Smooth muscle cell (in vitro differentiated cells): ENCODE measurements at regions not wholly inside any gene's neighbourhood (a gene's known extent, or its start where the extent isn't known, plus 50 kb on each side); places are given as distances from the start of the nearest gene placed in this dataset.

Source experiments
- DNase-seq: peaks from one replicate; lab custom pipeline; 2025; ENCODE audit not compliant: unreplicated experiment; lab: John Stamatoyannopoulos, UW
- H2AFZ ChIP-seq: fragments of 200-600 bp; sonication (generic); 2 replicates; pipeline ENCODE4 v1.6.0; 2016; ENCODE audit warnings: antibody characterized with exemption, low read depth, mild to moderate bottlenecking
- H3F3A ChIP-seq: fragments of 200-600 bp; sonication (generic); 2 replicates; pipeline ENCODE4 v1.6.0; 2017; ENCODE audit warnings: antibody characterized with exemption, low read depth
- H3K27ac ChIP-seq: fragments of 200-600 bp; sonication (generic); 2 replicates; pipeline ENCODE4 v1.5.1; 2016; ENCODE audit warnings: low read depth, mild to moderate bottlenecking
- H3K27me3 ChIP-seq: fragments of 200-600 bp; sonication (generic); 2 replicates; pipeline ENCODE4 v1.6.1; 2016; ENCODE audit warnings: low read depth, mild to moderate bottlenecking
- H3K36me3 ChIP-seq: fragments of 200-600 bp; sonication (generic); 2 replicates; pipeline ENCODE4 v1.5.1; 2016; ENCODE audit warnings: low read depth
- H3K4me1 ChIP-seq: fragments of 200-600 bp; sonication (generic); 2 replicates; pipeline ENCODE4 v1.5.1; 2016; ENCODE audit warnings: low read depth
- H3K4me2 ChIP-seq: fragments of 200-600 bp; sonication (generic); 2 replicates; pipeline ENCODE4 v1.6.0; 2016; ENCODE audit warnings: mild to moderate bottlenecking
- H3K4me3 ChIP-seq: fragments of 200-600 bp; sonication (generic); 2 replicates; pipeline ENCODE4 v1.5.1; 2016; ENCODE audit warnings: mild to moderate bottlenecking
- H3K79me2 ChIP-seq: fragments of 200-600 bp; sonication (generic); 2 replicates; pipeline ENCODE4 v1.6.0; 2016; ENCODE audit warnings: low read depth, mild to moderate bottlenecking
- H3K9ac ChIP-seq: fragments of 200-600 bp; sonication (generic); 2 replicates; pipeline ENCODE4 v1.6.0; 2016; ENCODE audit warnings: low read depth
- H3K9me3 ChIP-seq: fragments of 200-600 bp; sonication (generic); replicated peaks from 2 replicates; pipeline ENCODE4 v1.5.1; 2016; ENCODE audit warnings: low read depth
- H4K20me1 ChIP-seq: fragments of 200-600 bp; sonication (generic); 2 replicates; pipeline ENCODE4 v1.6.0; 2016; ENCODE audit warnings: low read depth
- CTCF ChIP-seq: fragments of 200-600 bp; sonication (generic); IDR thresholded peaks from 2 replicates; pipeline ENCODE4 v1.5.1; 2017; ENCODE audit warnings: borderline replicate concordance, mild to moderate bottlenecking, antibody characterized with exemption; ENCODE audit not compliant: insufficient read depth, poor library complexity, severe bottlenecking
- WGBS: methylation state at CpG from one replicate; pipeline ENCODE4 v1.1.7; 2016; ENCODE audit warnings: low lambda C conversion rate; 5-methylcytosine and 5-hydroxymethylcytosine counted together

GRCh38 chr19:31092274-31092673 lies 257.0 kb downstream of the TSHZ3 start:
- Histone ChIP-seq H2AFZ (no peak overlapping the region), H3K27ac (no peak overlapping the region), H3K4me2 (no peak overlapping the region), H3K4me3 (no peak overlapping the region), H4K20me1 (no peaks in the 10 kb centered on the region), H3K36me3 (no peaks in the 10 kb centered on the region), H3K4me1 (no peaks in the 10 kb centered on the region), H3K9ac (no peak overlapping the region), H3K27me3 (peaks cover 5% of the 10 kb centered on the region), H3K9me3 (no peaks in the 10 kb centered on the region), H3K79me2 (no peaks in the 10 kb centered on the region), H3F3A (no peaks in the 10 kb centered on the region)
- 87% methylated on average over 11 of the region's 11 CpGs for WGBS
- TF ChIP-seq CTCF = no peak
- no peak for DNase-seq

GRCh38 chr19:31089681-31090080 lies 259.6 kb downstream of the TSHZ3 start:
- Histone ChIP-seq H3K27ac (no peak overlapping the region), H3K4me3 (no peak overlapping the region), H3K36me3 (no peaks in the 10 kb centered on the region), H3F3A (no peaks in the 10 kb centered on the region), H4K20me1 (no peaks in the 10 kb centered on the region), H3K79me2 (no peaks in the 10 kb centered on the region), H2AFZ (no peak overlapping the region), H3K4me1 (no peaks in the 10 kb centered on the region), H3K27me3 (peaks cover 5% of the 10 kb centered on the region), H3K4me2 (no peak overlapping the region), H3K9ac (no peak overlapping the region), H3K9me3 (no peaks in the 10 kb centered on the region)
- WGBS = 96% methylated on average over 5 of the region's 5 CpGs
- TF ChIP-seq CTCF = no peak
- DNase-seq = no peak

GRCh38 chr19:31085125-31085524 lies 264.1 kb downstream of the TSHZ3 start:
- Histone ChIP-seq H3K4me1 (no peaks in the 10 kb centered on the region), H3K9me3 (no peaks in the 10 kb centered on the region), H3K27ac (no peak overlapping the region), H3K4me2 (no peak overlapping the region), H3K27me3 (peaks cover 5% of the 10 kb centered on the region), H3F3A (no peaks in the 10 kb centered on the region), H3K9ac (no peak overlapping the region), H2AFZ (no peak overlapping the region), H3K79me2 (no peaks in the 10 kb centered on the region), H4K20me1 (no peaks in the 10 kb centered on the region), H3K36me3 (no peaks in the 10 kb centered on the region), H3K4me3 (no peak overlapping the region)
- no peak for DNase-seq
- WGBS = 95% methylated on average over 4 of the region's 4 CpGs
- TF ChIP-seq CTCF = no peak

- H2AFZ ChIP-seq = no peak overlapping the region
- no peak for DNase-seq
- no peaks in the 10 kb centered on the region for H3K9me3 ChIP-seq
- no peak overlapping the region for H3K4me2 ChIP-seq
- H4K20me1 ChIP-seq = no peaks in the 10 kb centered on the region
- no peaks in the 10 kb centered on the region for H3K36me3 ChIP-seq
- no peaks in the 10 kb centered on the region for H3K4me1 ChIP-seq
- H3K27me3 ChIP-seq = no peaks in the 10 kb centered on the region
- H3K27ac ChIP-seq = no peak overlapping the region
- no peaks in the 10 kb centered on the region for H3F3A ChIP-seq
- 83% methylated on average over 3 of the region's 3 CpGs for WGBS
- no peak for TF ChIP-seq CTCF
- no peaks in the 10 kb centered on the region for H3K79me2 ChIP-seq
- no peak overlapping the region for H3K4me3 ChIP-seq
- no peak overlapping the region for H3K9ac ChIP-seq
Measured at GRCh38 chr19:31083105-31083504, 266.1 kb downstream of the TSHZ3 start.
